Astrocyte (in vitro differentiated cells and primary cell): ENCODE measurements at regions not wholly inside any gene's neighbourhood (a gene's known extent, or its start where the extent isn't known, plus 50 kb on each side); places are given as distances from the start of the nearest gene placed in this dataset.
"Not testable (repeated sequence)": the region's sequence is repeated elsewhere in the genome, so short reads cannot be mapped to it uniquely, and the experiment has no call there.

Source experiments
- DNase-seq: peaks from one replicate; pipeline ENCODE4 v3.0.0-alpha.2; 2010; ENCODE audit warnings: low read depth
- FAIRE-seq: peaks from 2 replicates; lab custom pipeline; 2011; peaks lifted over from hg19 to GRCh38; lab: Jason Lieb, UNC
- H2AFZ ChIP-seq: 2 replicates; pipeline ENCODE4 v1.6.0; 2012; ENCODE audit warnings: low read depth, low read length, inconsistent platforms
- H3K27ac ChIP-seq: 2 replicates; pipeline ENCODE4 v1.5.1; 2011; ENCODE audit warnings: low read depth, low read length, inconsistent platforms
- H3K27me3 ChIP-seq: 2 replicates; pipeline ENCODE4 v1.6.0; 2011; ENCODE audit warnings: low read length, inconsistent platforms; ENCODE audit not compliant: insufficient read depth
- H3K36me3 ChIP-seq: 2 replicates; pipeline ENCODE4 v1.5.1; 2011; ENCODE audit warnings: low read length, inconsistent platforms; ENCODE audit not compliant: insufficient read depth
- H3K4me1 ChIP-seq: 2 replicates; pipeline ENCODE4 v1.5.1; 2011; ENCODE audit warnings: low read length, inconsistent platforms; ENCODE audit not compliant: insufficient read depth
- H3K4me2 ChIP-seq: 2 replicates; pipeline ENCODE4 v1.6.0; 2012; ENCODE audit warnings: low read length, inconsistent platforms
- H3K4me3 ChIP-seq: 2 replicates; pipeline ENCODE4 v1.5.1; 2011; ENCODE audit warnings: low read depth, mild to moderate bottlenecking, low read length, inconsistent platforms; ENCODE audit not compliant: insufficient read depth
- H3K79me2 ChIP-seq: 2 replicates; pipeline ENCODE4 v1.6.0; 2012; ENCODE audit warnings: mild to moderate bottlenecking, low read length, inconsistent platforms; ENCODE audit not compliant: insufficient read depth
- H3K9ac ChIP-seq: 2 replicates; pipeline ENCODE4 v1.6.0; 2012; ENCODE audit warnings: mild to moderate bottlenecking, low read length, inconsistent platforms
- H3K9me3 ChIP-seq: 2 replicates; pipeline ENCODE4 v1.5.1; 2012; ENCODE audit warnings: low read depth, mild to moderate bottlenecking, low read length, inconsistent platforms; ENCODE audit not compliant: insufficient read depth
- H4K20me1 ChIP-seq: 2 replicates; pipeline ENCODE4 v1.6.0; 2012; ENCODE audit warnings: low read length, inconsistent platforms; ENCODE audit not compliant: insufficient read depth
- H3K27ac Mint-ChIP-seq: one replicate; pipeline ENCODE4 v1.8.0; 2021; ENCODE audit warnings: mild to moderate bottlenecking, mixed read lengths; ENCODE audit not compliant: unreplicated experiment
- H3K27me3 Mint-ChIP-seq: one replicate; pipeline ENCODE4 v1.8.0; 2021; ENCODE audit warnings: low read depth, mixed read lengths; ENCODE audit not compliant: unreplicated experiment
- H3K36me3 Mint-ChIP-seq: one replicate; pipeline ENCODE4 v1.8.0; 2021; ENCODE audit warnings: low read depth, mixed read lengths; ENCODE audit not compliant: unreplicated experiment
- H3K4me1 Mint-ChIP-seq: one replicate; pipeline ENCODE4 v1.8.0; 2021; ENCODE audit warnings: low read depth, mixed read lengths; ENCODE audit not compliant: unreplicated experiment
- H3K4me3 Mint-ChIP-seq: one replicate; pipeline ENCODE4 v1.8.0; 2021; ENCODE audit warnings: mild to moderate bottlenecking, moderate library complexity, mixed read lengths; ENCODE audit not compliant: unreplicated experiment
- H3K9me3 Mint-ChIP-seq: one replicate; pipeline ENCODE4 v1.8.0; 2021; ENCODE audit warnings: mild to moderate bottlenecking, mixed read lengths; ENCODE audit not compliant: unreplicated experiment
- EZH2 ChIP-seq: IDR thresholded peaks from 2 replicates; pipeline ENCODE4 v1.6.1; 2012; ENCODE audit warnings: mild to moderate bottlenecking, low read length, inconsistent platforms; ENCODE audit not compliant: insufficient read depth
- TF ChIP-seq, protein P1 (sequence below): IDR thresholded peaks from 2 replicates; pipeline ENCODE4 v1.5.1; 2011; ENCODE audit warnings: low read depth, mild to moderate bottlenecking, inconsistent platforms, low read length, moderate library complexity; ENCODE audit not compliant: insufficient read depth

DNA sequence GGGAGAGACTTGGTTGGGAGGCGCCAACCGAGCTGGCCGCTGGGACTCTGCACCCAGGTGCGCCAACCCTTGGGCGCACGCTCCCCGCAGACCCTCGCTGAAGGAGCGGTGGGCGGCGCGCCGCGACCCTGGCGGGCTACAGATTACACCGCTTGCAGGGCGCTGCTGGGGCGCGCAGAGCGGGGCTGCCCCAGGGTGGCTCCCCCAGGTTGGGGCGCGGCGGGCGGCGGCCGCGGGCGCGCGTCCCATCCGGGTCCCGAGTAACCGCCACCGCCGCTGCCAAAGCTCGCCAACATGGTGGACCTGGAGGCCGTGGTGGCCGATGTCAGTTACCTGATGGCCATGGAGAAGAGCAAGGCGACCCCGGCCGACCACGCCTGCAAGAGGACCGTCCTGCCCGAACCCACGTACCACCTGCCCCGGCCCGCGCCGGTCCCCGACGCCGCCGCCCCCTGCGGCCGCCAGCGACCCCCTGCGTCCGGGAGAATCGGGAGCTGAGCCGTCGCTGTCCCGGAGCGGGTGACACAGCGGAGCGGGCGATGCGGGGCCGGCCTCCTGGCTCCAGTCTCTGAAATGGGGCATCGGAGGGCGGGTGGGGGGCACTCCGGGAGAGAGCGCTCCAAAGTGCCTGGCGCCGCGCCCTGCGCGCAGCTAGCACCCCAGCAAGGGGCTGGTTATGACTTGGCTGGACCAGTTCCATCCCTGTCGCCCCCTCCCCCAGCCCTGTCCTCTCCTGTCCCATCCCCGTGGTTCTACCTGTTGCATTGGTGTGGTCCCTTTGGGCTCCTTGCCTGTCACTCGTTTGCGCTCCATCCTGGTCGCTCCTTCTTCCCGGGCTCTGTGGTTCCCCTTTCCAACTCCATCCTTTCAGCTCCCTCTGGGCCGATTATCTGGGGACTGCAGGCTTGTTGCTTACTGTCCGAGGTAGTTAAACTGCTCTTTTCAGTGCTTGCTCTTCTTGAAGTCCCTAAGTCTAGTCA, 143.3 kb upstream of the GRK3 start:
- Mint-ChIP-seq H3K4me1 (peaks cover 2% of the 10 kb centered on the region), H3K4me3 (peak overlapping the region; percentile 82), H3K27ac (no peak overlapping the region), H3K36me3 (no peaks in the 10 kb centered on the region), H3K27me3 (peaks cover 67% of the 10 kb centered on the region), H3K9me3 (no peaks in the 10 kb centered on the region)
- Histone ChIP-seq H4K20me1 (no peaks in the 10 kb centered on the region), H3K9me3 (no peaks in the 10 kb centered on the region), H3K4me2 (no peak overlapping the region), H3K4me3 (no peak overlapping the region), H3K9ac (no peak overlapping the region), H3K4me1 (no peaks in the 10 kb centered on the region), H3K27me3 (peaks cover 53% of the 10 kb centered on the region), H3K79me2 (no peaks in the 10 kb centered on the region), H2AFZ (no peak overlapping the region), H3K27ac (no peak overlapping the region), H3K36me3 (no peaks in the 10 kb centered on the region)
- FAIRE-seq (no peak), DNase-seq (no peak)
- peak; percentile 100 for TF ChIP-seq EZH2
- TF ChIP-seq, protein P1, sequence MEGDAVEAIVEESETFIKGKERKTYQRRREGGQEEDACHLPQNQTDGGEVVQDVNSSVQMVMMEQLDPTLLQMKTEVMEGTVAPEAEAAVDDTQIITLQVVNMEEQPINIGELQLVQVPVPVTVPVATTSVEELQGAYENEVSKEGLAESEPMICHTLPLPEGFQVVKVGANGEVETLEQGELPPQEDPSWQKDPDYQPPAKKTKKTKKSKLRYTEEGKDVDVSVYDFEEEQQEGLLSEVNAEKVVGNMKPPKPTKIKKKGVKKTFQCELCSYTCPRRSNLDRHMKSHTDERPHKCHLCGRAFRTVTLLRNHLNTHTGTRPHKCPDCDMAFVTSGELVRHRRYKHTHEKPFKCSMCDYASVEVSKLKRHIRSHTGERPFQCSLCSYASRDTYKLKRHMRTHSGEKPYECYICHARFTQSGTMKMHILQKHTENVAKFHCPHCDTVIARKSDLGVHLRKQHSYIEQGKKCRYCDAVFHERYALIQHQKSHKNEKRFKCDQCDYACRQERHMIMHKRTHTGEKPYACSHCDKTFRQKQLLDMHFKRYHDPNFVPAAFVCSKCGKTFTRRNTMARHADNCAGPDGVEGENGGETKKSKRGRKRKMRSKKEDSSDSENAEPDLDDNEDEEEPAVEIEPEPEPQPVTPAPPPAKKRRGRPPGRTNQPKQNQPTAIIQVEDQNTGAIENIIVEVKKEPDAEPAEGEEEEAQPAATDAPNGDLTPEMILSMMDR = no peak

DNA sequence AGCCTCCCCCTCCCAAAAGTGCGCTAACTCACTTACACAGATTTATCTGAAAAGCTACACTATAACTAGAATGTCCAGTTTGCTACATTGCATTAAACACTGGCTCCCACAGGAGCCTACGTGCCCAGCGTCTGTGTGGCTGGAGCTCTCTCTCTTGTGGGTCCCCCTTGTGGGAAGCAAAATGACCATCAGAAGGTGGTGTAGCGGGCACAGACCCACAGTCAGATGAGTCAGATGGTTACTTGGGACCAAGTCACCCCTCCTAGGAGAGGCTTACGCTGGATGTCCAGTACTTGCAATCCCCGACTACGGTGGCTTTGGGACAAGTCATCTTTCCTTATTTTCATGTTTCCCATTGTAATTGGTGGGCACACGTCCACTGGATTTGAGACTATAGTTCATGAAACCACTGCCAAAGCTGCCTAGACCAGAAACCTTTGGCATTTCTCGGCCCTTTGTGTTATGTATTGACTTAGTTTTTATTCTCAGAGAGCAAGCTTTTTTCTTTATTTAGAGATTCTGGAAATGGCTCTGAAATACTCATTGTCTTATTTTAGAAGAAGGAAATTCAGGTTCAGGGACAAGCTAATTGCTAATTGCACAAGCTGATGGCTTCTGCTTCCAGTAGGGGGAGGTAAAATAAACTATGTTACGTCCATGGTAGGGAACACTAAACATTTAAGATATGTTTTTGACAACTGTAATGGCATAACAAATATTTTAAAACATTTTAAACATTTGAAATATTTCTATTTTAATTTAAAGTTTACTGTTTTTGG, 137.8 kb upstream of the GRK3 start:
- H3K9me3 ChIP-seq, FAIRE-seq, H3K79me2 ChIP-seq, H3K4me1 ChIP-seq, H3K4me3 Mint-ChIP-seq, H3K4me3 ChIP-seq, H3K9ac ChIP-seq, H3K36me3 Mint-ChIP-seq, H3K27ac ChIP-seq, H3K36me3 ChIP-seq, H3K4me1 Mint-ChIP-seq, H2AFZ ChIP-seq, DNase-seq, H3K9me3 Mint-ChIP-seq, H3K27ac Mint-ChIP-seq, H3K4me2 ChIP-seq, H4K20me1 ChIP-seq: not testable (repeated sequence)
- H3K27me3 ChIP-seq = peaks cover 17% of the 10 kb centered on the region
- H3K27me3 Mint-ChIP-seq = peaks cover 38% of the 10 kb centered on the region
- TF ChIP-seq, protein P1 = peak; percentile 20

DNA sequence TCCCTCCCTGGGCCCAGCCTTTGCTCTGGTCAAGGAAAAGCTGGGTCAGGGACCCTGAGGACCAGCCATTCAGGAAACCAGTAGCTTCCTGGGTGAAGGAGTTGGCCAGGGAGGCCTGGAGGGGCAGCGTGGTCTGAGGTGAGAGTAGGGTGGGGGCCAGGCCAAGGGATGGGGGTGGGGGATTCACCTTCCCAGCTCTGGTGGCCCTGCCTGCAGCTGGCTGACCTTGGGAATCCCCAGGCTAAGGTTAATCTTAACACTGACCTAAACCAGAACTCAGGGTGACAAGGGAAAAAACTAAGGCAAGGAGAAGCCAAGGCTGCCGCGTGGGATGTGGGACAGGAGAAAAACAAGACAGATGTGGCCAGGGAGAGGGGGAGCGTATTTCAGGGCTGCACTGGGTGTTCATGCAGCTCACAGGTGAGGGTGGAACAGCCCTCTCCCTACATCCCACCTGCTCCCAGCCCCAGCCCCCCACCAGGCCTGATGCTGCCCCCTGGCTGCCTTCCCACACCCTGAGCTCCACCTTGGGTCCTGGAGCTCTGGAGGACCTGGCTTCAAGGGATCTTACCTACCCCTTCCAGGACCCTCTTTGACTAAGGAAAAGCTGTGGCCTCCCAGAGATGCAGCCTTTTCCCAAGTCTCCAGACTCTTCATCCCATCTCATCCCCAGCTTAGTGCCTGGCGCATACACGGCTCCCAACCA, 132.7 kb upstream of the GRK3 start:
- H4K20me1 ChIP-seq, H3K9ac ChIP-seq, H3K27ac Mint-ChIP-seq, H3K9me3 Mint-ChIP-seq, H3K27me3 ChIP-seq, H3K36me3 ChIP-seq, H3K4me3 Mint-ChIP-seq, H2AFZ ChIP-seq, DNase-seq, H3K9me3 ChIP-seq, FAIRE-seq, H3K36me3 Mint-ChIP-seq, H3K27ac ChIP-seq, H3K4me2 ChIP-seq, H3K4me1 Mint-ChIP-seq, H3K79me2 ChIP-seq, H3K4me3 ChIP-seq, H3K4me1 ChIP-seq: not testable (repeated sequence)
- H3K27me3 Mint-ChIP-seq = peaks cover 34% of the 10 kb centered on the region

DNA sequence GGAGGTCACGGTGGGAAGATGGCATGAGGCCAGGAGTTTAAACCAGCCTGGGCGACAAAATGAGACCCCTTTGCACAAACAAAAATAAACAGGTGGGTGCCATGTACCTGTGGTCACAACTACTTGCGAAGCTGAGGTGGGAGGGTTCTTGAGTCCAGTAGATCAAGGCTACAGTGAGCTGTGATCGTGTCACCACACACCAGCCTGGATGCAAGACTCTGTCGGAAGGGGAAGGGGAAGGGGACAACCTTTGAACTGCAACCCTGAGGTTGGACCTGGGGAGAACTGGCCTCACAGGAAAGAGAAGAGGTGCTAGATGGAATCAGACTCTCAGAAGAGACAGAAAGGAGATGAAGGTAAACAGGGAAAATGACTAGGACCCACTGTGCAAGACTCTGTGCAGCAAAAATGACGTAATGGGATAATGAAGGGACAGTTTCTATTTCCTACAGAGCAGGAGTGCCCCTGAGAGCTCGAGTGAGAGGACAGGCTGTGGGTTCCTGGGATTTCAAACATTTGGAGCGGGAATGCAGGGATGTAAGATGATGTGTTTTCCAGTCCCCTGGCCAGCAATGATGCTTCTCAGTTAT, 131.0 kb upstream of the GRK3 start:
- not testable (repeated sequence) for H3K36me3 Mint-ChIP-seq, H3K36me3 ChIP-seq, H3K9me3 ChIP-seq, H3K4me1 ChIP-seq, H3K4me1 Mint-ChIP-seq, H3K27ac Mint-ChIP-seq, H3K4me3 ChIP-seq, H3K27ac ChIP-seq, H3K9ac ChIP-seq, DNase-seq, H3K27me3 ChIP-seq, H4K20me1 ChIP-seq, H3K4me3 Mint-ChIP-seq, H3K9me3 Mint-ChIP-seq, H2AFZ ChIP-seq, H3K79me2 ChIP-seq, H3K4me2 ChIP-seq
- peaks cover 29% of the 10 kb centered on the region for H3K27me3 Mint-ChIP-seq
- peak; percentile 5 for FAIRE-seq
